ENCODE measurements at regions not wholly inside any gene's neighbourhood (a gene's known extent, or its start where the extent isn't known, plus 50 kb on each side); places are given as distances from the start of the nearest gene placed in this dataset.

DNA sequence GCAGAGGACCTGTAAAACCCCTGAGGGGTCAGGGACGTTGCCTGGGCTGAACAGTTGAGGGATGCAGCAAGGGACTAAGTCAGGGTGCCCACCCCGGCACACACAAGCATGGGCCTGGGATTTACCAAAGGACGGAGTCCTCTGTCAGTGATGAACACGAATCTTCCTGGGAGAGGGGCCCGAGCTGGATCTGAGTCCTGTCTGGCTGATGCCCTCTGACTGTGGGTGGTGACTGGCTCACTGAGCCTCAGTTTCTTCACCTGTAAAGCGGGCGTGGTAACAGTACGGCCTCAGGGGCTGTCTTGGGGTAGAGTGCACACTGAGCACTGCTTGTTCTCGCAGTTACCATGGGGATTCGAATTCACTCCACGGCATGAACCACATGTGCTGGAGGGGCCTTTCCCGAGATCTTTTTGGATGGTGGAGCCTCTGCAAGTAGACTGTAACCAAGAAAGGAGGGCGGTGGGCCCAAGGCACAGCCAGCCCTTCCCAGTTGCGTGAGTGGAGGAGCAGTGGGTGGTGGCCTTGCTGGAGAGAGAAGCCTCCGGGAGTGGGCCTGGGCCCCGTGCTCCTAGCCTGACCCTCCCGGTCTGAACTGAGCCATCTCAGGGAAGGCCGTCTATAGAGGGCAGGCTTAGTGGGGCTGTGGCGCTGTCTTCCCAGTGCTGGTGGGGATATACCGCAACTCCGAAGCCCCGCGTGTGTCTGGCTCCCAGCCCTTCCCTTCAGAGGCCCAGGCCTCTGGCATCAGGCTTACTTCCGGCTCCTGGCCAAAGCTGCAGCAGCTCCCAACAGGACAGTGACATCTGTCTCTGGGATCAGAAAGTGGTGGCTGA, 130.8 kb upstream of the HS6ST1 start:
- no peak for DNase-seq (ENCODE audit: low read depth, low spot score)

- DNase-seq (ENCODE audit: low read depth, low spot score), result no peak
Measured at GRCh38 chr2:128450211-128451024, 131.8 kb upstream of the HS6ST1 start.

- DNase-seq (ENCODE audit: low read depth, low spot score), result no peak
Measured at GRCh38 chr2:128451084-128452023, 132.7 kb upstream of the HS6ST1 start.

DNA sequence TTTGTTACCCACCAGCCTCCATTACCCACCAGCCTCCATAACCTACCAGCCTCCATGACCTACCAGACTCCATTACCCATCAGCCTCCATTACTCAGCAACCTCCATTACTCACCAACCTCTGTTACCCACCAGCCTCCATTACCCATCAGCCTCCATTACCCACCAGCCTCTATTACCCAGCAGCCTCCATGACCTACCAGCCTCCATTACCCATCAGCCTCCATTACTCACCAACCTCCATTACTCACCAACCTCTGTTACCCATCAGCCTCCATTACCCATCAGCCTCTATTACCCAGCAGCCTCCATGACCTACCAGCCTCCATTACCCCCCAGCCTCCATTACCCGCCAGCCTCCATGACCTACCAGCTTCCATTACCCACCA, 133.3 kb upstream of the HS6ST1 start:
- DNase-seq (ENCODE audit: low read depth, low spot score), result no peak

GRCh38 chr2:128452536-128453530, 134.2 kb upstream of the HS6ST1 start:
- no peak for DNase-seq (ENCODE audit: low read depth, low spot score)

DNA sequence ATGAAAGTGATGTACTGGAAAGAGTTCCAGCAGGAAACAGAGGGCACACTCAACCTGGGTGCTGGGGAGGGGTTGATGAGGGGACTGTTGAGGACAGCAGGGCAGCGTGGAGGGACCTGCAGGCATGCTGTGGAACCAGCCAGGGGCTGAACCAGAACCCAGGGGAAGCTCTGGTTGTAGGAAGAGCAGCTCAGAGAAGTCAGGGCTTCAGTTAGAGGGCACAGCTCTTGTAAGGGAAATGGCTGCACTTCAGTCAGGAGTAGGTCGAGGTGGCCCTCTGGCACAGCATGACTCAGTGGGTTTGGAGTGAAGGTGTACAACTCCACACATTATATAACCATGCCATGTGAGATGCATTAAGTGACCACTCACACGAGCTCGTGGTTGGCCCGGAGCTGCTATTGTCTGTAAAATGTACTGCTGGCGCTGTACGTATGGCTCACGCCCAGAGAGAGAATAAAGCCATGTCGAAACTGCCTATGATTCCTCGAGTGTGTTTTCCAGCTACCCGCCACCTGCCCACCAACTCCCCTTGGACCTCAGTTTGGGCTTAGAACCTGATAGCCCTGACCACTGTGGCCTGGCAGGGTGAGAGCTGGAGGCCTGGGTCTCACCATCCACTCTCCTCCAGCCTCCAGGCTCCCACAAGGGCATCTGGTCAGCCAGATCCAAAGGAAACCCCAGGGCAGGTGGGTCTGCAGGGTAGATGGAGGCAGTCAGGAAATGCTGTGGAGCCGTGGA, 136.5 kb upstream of the HS6ST1 start:
- no peak for DNase-seq (ENCODE audit: low read depth, low spot score)

GRCh38 chr2:128455721-128456050, 137.0 kb upstream of the HS6ST1 start:
- no peak for DNase-seq (ENCODE audit: low read depth, low spot score)

- DNase-seq (ENCODE audit: low read depth, low spot score), result no peak
Measured at GRCh38 chr2:128456281-128456680, 137.6 kb upstream of the HS6ST1 start.

DNA sequence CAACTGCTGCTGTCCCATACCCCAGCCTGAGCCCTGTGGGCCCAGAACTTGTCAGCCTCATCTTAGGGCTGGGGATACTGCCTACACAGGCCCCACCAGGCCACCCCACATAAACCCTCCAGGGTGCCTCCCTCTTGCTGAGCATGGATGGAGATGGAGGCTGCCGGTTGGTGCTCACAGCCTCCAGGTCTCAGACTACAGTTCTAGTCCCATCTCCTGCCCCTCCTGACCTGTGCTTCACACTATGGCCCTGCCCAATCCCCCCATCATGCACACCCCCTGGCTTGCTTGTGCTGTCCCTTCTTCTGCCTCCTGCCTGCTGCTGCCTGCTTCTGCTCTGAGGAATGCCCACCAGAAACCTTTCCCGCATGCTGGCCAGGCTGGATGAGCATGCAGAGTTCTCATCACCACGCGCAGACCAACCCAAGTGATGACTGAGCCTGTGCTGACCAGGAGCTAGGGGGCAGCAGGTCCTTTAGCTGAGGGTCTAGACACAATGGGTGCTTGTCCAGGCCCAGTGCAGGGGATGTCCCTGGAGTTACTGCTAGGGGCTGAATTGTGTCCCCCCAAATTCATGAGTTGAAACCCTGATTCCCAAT, 138.4 kb upstream of the HS6ST1 start:
- DNase-seq (ENCODE audit: low read depth, low spot score), result no peak

DNA sequence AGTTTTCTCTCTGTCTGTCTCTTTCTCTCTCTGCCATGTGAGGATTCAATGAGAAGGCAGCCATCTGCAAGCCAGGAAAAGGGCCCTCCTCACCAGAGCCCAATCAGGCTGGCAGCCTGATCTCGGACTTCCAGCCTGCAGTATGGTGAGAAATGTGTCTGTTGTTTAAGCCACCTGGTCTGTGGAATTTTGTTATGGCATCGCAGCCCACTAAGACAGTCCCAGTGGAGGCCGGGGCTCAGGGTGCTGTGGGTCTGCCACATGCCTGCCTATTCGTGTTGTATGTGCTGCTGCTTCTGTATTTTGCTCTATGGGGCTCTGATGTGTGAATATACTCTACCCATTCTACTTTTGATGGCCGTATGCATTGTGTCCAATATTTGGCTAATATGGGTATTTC, 139.0 kb upstream of the HS6ST1 start:
- DNase-seq (ENCODE audit: low read depth, low spot score), result no peak

- no peak for DNase-seq (ENCODE audit: low read depth, low spot score)
Measured at GRCh38 chr2:128458505-128458904, 139.8 kb upstream of the HS6ST1 start.

- DNase-seq (ENCODE audit: low read depth, low spot score), result no peak
Measured at GRCh38 chr2:128464456-128464855, 145.8 kb upstream of the HS6ST1 start.

GRCh38 chr2:128465246-128466170, 146.8 kb upstream of the HS6ST1 start:
- no peak for DNase-seq (ENCODE audit: low read depth, low spot score)

DNA sequence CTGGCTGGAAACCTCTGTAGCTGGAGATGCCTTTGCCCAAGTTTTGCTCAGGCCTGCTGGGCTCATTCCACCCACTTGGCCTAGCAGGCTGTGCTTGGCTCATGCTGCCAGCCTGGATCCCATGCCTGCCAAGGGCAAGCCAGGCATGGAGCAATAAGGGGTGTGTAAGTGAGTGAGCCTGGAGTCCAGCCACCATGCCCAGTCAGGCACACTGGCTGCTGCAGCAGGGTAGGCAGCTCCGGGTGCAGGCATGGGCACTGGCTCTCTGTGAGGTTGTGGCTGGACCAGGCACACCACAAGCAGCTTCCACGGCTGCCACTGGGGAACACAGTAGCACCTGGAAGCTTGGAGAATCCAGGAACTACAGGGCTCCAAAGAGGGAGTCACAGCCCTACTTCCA, 147.7 kb upstream of the HS6ST1 start:
- DNase-seq (ENCODE audit: low read depth, low spot score), result no peak

GRCh38 chr2:128466776-128467175, 148.1 kb upstream of the HS6ST1 start:
- DNase-seq (ENCODE audit: low read depth, low spot score), result no peak

GRCh38 chr2:128467321-128467969, 148.8 kb upstream of the HS6ST1 start:
- no peak for DNase-seq (ENCODE audit: low read depth, low spot score)

- DNase-seq (ENCODE audit: low read depth, low spot score), result no peak
Measured at GRCh38 chr2:128468186-128468920, 149.7 kb upstream of the HS6ST1 start.

Measured in smooth muscle cell of the brain vasculature (primary cell).